ENCODE measurements at regions not wholly inside any gene's neighbourhood (a gene's known extent, or its start where the extent isn't known, plus 50 kb on each side); places are given as distances from the start of the nearest gene placed in this dataset.

GRCh38 chr10:9766762-9767161 lies 1250.9 kb upstream of the CELF2 start:
- H3K4me3 Mint-ChIP-seq, result no peak overlapping the region
- H3K27ac Mint-ChIP-seq, result no peak overlapping the region
- H3K4me1 Mint-ChIP-seq, result no peaks in the 10 kb centered on the region
- no peak for DNase-seq
- no peaks in the 10 kb centered on the region for H3K36me3 Mint-ChIP-seq (ENCODE audit: low read depth)
- TF ChIP-seq CTCF (IDR thresholded peaks at IDR 0.05), result no peak
- peaks cover 2% of the 10 kb centered on the region for H3K27me3 Mint-ChIP-seq (ENCODE audit: low read depth, poor library complexity)
- H3K9me3 Mint-ChIP-seq, result peaks cover 7% of the 10 kb centered on the region

- no peak overlapping the region for H3K27ac Mint-ChIP-seq
- no peak for DNase-seq
- no peaks in the 10 kb centered on the region for H3K36me3 Mint-ChIP-seq (ENCODE audit: low read depth)
- H3K4me1 Mint-ChIP-seq, result peaks cover 5% of the 10 kb centered on the region
- no peak for TF ChIP-seq CTCF (IDR thresholded peaks at IDR 0.05)
- peaks cover 2% of the 10 kb centered on the region for H3K27me3 Mint-ChIP-seq (ENCODE audit: low read depth, poor library complexity)
- peaks cover 3% of the 10 kb centered on the region for H3K9me3 Mint-ChIP-seq
- H3K4me3 Mint-ChIP-seq, result no peak overlapping the region
These were observed 1236.0 kb upstream of the CELF2 start for GRCh38 chr10:9781666-9782065.

GRCh38 chr10:9786101-9786500 lies 1231.6 kb upstream of the CELF2 start:
- TF ChIP-seq CTCF (IDR thresholded peaks at IDR 0.05), result no peak
- no peak overlapping the region for H3K27ac Mint-ChIP-seq
- peaks cover 3% of the 10 kb centered on the region for H3K27me3 Mint-ChIP-seq (ENCODE audit: low read depth, poor library complexity)
- H3K36me3 Mint-ChIP-seq (ENCODE audit: low read depth), result no peaks in the 10 kb centered on the region
- H3K9me3 Mint-ChIP-seq, result peaks cover 3% of the 10 kb centered on the region
- no peak overlapping the region for H3K4me3 Mint-ChIP-seq
- DNase-seq, result no peak
- peaks cover 5% of the 10 kb centered on the region for H3K4me1 Mint-ChIP-seq

GRCh38 chr10:9786576-9786975 lies 1231.1 kb upstream of the CELF2 start:
- Mint-ChIP-seq H3K4me3 (no peak overlapping the region), H3K36me3 (ENCODE audit: low read depth) (no peaks in the 10 kb centered on the region), H3K27ac (no peak overlapping the region), H3K27me3 (ENCODE audit: low read depth, poor library complexity) (peaks cover 3% of the 10 kb centered on the region), H3K4me1 (peaks cover 5% of the 10 kb centered on the region), H3K9me3 (peaks cover 3% of the 10 kb centered on the region)
- TF ChIP-seq CTCF (IDR thresholded peaks at IDR 0.05), result no peak
- no peak for DNase-seq

GRCh38 chr10:9789996-9790395 lies 1227.7 kb upstream of the CELF2 start:
- H3K4me1 Mint-ChIP-seq, result no peaks in the 10 kb centered on the region
- H3K36me3 Mint-ChIP-seq (ENCODE audit: low read depth), result no peaks in the 10 kb centered on the region
- no peak for TF ChIP-seq CTCF (IDR thresholded peaks at IDR 0.05)
- H3K9me3 Mint-ChIP-seq, result no peaks in the 10 kb centered on the region
- H3K27me3 Mint-ChIP-seq (ENCODE audit: low read depth, poor library complexity), result peaks cover 3% of the 10 kb centered on the region
- DNase-seq, result no peak
- no peak overlapping the region for H3K27ac Mint-ChIP-seq
- H3K4me3 Mint-ChIP-seq, result no peak overlapping the region

GRCh38 chr10:9792181-9792580 lies 1225.5 kb upstream of the CELF2 start:
- H3K36me3 Mint-ChIP-seq (ENCODE audit: low read depth), result no peaks in the 10 kb centered on the region
- H3K4me3 Mint-ChIP-seq, result no peak overlapping the region
- no peaks in the 10 kb centered on the region for H3K27me3 Mint-ChIP-seq (ENCODE audit: low read depth, poor library complexity)
- no peak for TF ChIP-seq CTCF (IDR thresholded peaks at IDR 0.05)
- no peaks in the 10 kb centered on the region for H3K9me3 Mint-ChIP-seq
- H3K27ac Mint-ChIP-seq, result no peak overlapping the region
- DNase-seq, result no peak
- no peaks in the 10 kb centered on the region for H3K4me1 Mint-ChIP-seq

Measured in nephron progenitor cell (in vitro differentiated cells).